GM21717 (cell line): ENCODE measurements at regions not wholly inside any gene's neighbourhood (a gene's known extent, or its start where the extent isn't known, plus 50 kb on each side); places are given as distances from the start of the nearest gene placed in this dataset.

Experiments
- ATAC-seq: cut with Tn5 transposase; IDR thresholded peaks from one replicate; pipeline ENCODE4 v1.9.1; 2021; ENCODE audit warnings: mild to moderate bottlenecking, moderate library complexity; ENCODE audit not compliant: unreplicated experiment

DNA sequence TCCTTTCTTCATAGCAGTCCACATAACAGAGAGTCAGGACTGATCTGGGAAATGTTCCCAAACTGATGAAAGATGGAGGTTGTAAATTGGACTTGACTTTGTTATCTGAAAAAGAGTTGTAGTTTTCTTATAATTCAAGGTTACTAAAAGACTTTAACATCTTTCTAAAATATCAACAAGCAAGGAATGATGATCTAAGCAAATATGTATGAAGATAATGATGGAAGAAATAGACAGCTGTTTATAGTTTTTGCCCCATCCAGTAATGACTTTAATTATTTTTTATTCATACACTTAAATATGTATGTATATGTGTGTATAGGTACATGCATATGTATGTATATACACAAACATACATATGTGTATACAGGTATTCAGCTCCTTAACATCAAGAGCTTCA, 411.1 kb upstream of the SPOCK3 start:
- no peak for ATAC-seq

GRCh38 chr4:167652267-167652666, 418.0 kb upstream of the SPOCK3 start:
- ATAC-seq: no peak

DNA sequence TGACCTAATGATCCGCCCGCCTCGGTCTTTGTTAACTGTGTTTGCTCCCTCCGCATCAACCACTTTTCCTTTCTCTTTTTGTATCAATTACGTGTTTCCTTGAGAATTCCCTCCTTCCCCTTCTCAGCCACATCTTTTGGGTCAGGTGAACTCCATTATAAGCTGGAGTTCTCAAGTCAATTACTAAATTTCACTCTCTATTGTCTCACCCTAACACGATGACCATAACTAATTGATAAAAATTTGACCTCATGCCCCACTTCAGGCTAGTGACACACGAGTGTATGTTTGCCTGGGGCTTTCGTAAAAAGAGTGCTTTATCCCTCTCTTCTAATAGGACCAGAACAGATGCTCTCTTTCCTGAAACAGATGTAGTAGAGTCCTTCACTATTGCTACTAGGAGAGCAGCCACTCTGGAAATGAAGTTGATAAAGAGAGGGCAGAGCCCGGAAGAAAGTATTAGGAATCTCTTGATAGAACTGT, 403.6 kb upstream of the ANXA10 start:
- ATAC-seq: no peak

GRCh38 chr4:167702391-167702790, 389.9 kb upstream of the ANXA10 start:
- no peak for ATAC-seq

GRCh38 chr4:167711517-167711916, 380.8 kb upstream of the ANXA10 start:
- no peak for ATAC-seq

DNA sequence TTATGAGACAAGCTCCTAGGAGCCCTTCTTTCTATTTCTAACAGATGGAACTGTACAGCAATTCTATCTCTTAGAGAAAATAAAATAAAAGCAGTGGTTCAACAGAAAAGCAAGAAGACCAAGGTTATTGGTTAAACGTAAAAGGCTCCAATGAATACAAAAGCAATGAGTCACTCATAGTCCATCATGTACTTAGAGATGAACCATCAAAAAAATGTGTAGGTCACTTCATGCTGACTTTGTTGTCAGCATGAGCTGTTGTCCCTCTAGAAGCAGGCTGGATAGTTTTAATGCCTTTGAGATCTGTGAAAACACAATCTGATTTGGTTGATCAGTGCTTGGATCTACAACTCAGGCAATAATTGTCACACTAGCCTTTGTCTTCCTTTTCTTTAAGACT, 378.6 kb upstream of the ANXA10 start:
- ATAC-seq: no peak

- no peak for ATAC-seq
Observed at GRCh38 chr4:167715176-167715575, 377.2 kb upstream of the ANXA10 start.

DNA sequence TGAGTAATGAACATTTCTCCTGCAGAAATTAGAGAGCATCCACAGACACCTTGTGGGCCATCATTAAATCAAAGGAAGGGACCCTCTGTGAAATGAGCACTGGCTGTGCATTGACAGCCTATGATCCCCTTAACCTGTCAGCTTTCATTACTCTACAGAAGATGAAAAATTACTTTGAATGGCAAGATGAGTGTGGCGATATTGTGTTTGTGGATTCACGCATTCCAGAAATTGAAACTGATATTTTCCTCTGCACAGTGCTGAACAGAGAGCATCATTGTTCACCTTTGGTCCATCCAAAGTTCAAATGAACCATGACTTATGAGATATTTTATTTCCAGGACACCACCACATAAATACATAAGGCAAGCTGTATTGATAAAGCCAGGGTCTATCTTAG, 374.8 kb upstream of the ANXA10 start:
- ATAC-seq: no peak

GRCh38 chr4:167721617-167722486, 370.5 kb upstream of the ANXA10 start:
- ATAC-seq: no peak

DNA sequence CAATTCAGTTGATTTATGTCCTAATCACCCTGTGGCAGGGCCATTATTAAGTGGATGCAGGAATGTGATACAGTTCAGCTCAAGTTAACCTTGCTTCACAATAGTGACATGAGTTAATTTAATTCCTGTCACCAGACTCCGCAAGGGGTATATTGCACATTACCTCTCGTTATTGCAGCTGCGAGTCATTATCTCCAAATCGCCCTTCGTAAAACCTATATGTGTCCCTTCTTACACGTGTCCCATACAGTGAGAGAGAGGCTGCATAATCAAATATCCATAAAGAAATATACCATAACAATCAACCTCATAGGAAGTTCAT, 369.9 kb upstream of the ANXA10 start:
- ATAC-seq: no peak

- no peak for ATAC-seq
Observed at GRCh38 chr4:167724941-167725340, 367.4 kb upstream of the ANXA10 start.

DNA sequence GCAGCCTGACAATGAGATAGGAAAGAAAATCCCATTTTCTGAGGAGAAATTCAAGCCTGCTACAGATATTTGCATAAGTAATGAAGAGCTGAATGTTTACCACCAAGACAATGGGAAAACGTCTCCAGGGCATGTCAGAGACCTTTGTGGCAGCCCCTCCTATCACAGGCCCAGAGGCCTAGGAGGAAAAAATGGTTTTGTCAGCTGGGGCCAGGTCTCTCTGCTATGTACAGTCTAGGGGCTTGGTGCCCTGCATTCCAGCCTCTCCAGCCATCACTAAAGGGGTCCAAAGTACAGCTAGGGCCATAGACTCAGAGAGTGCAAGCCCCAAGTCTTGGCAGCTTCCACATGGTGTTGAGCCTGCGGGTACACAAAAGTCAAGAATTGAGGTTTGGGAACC, 361.6 kb upstream of the ANXA10 start:
- no peak for ATAC-seq

- no peak for ATAC-seq
Observed at GRCh38 chr4:167745024-167745687, 347.2 kb upstream of the ANXA10 start.

GRCh38 chr4:167767281-167767680, 325.1 kb upstream of the ANXA10 start:
- ATAC-seq: no peak

GRCh38 chr4:167774646-167775045, 317.7 kb upstream of the ANXA10 start:
- ATAC-seq: no peak

DNA sequence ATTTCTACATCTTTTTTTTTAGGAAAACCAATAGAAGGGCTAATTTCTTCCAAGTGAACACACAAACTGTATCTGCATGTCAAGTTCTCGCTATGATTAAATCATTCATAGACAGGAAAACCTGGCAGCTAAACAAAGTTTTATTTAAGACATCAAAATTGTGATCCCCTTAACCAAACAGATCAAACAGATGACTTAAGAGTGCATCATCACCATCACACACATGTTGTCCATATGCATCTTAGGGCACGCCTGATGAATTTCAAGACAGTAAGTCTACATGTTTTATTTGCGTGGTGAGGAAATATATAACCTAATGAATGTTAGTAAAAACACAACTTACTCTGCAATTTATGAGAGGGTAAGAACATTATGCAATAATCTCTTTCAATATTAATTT, 317.0 kb upstream of the ANXA10 start:
- no peak for ATAC-seq

DNA sequence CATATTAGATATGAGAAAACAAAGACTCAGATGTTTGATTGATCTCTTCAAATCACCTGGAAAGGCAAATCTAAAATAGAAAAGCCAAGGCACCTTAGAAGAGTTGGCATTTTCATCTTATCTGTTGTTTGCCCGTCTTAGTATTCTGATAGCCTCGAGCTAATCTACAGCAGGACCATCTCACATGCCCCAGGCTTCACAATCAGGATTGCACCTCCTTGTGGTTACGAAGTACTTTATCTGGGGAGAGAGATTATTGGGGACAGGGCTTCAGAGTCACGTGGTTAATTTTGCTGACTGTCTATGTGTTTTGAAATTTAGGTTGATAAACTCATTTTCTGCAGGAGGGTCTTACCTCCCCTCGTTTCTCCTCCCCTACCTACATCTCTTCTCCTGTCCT, 313.1 kb upstream of the ANXA10 start:
- no peak for ATAC-seq

DNA sequence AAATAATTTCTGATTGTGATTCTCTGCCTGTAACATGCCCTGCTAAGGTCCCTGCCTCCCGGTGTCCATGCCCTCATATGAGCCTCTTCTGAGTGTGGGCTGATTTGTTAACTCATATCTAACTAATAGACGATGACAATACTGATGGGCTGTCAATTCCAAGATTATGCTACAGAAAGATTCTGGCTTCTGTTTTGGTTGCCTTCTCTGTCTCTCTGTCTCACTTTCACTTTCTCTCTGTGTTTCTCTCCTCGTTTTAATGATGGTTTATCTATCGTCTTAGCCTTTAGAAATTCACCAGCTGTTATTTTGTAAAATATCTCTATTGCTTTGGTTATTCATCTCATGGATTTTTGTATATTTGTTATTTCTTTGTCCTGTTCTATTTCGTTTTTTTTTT, 312.5 kb upstream of the ANXA10 start:
- ATAC-seq: no peak

- ATAC-seq: no peak
Observed at GRCh38 chr4:167784826-167785225, 307.5 kb upstream of the ANXA10 start.

GRCh38 chr4:167785523-167785922, 306.8 kb upstream of the ANXA10 start:
- ATAC-seq: no peak

DNA sequence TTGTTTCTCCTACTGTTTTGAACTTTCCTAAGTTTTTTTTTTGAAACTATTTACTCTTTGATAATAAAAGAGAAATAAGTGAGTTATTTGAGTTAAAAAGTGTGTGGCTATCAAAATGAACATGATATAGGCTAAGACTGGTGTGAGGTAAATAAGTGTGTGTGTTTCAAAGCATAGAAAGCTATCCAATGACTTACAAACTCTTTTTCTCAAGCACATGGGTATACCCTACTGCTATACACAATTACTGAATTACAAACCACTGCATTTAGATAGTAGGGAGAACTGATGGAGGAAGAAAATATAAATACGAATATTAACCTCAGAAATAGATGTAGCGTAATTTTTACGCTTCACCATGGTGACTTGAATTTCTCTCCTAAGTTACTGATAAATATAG, 305.8 kb upstream of the ANXA10 start:
- no peak for ATAC-seq

- ATAC-seq: no peak
Observed at GRCh38 chr4:167787231-167787630, 305.1 kb upstream of the ANXA10 start.
